Glutamatergic neuron (in vitro differentiated cells): ENCODE measurements at regions not wholly inside any gene's neighbourhood (a gene's known extent, or its start where the extent isn't known, plus 50 kb on each side); places are given as distances from the start of the nearest gene placed in this dataset.

Experiments
- DNase-seq: peaks from one replicate; pipeline ENCODE4 v3.0.0; 2022
- H3K27ac Mint-ChIP-seq: one replicate; pipeline ENCODE4 v1.8.0; 2020; ENCODE audit warnings: mild to moderate bottlenecking, mixed read lengths, inconsistent platforms; ENCODE audit not compliant: unreplicated experiment
- H3K27me3 Mint-ChIP-seq: one replicate; pipeline ENCODE4 v1.8.0; 2020; ENCODE audit warnings: mild to moderate bottlenecking, moderate library complexity, mixed read lengths, inconsistent platforms; ENCODE audit not compliant: unreplicated experiment
- H3K36me3 Mint-ChIP-seq: one replicate; pipeline ENCODE4 v1.8.0; 2020; ENCODE audit warnings: mild to moderate bottlenecking, mixed read lengths, inconsistent platforms; ENCODE audit not compliant: unreplicated experiment
- H3K4me1 Mint-ChIP-seq: one replicate; pipeline ENCODE4 v1.8.0; 2020; ENCODE audit warnings: mild to moderate bottlenecking, low read depth, mixed read lengths, inconsistent platforms; ENCODE audit not compliant: unreplicated experiment
- H3K4me3 Mint-ChIP-seq: one replicate; pipeline ENCODE4 v1.8.0; 2020; ENCODE audit warnings: mild to moderate bottlenecking, mixed read lengths, inconsistent platforms; ENCODE audit not compliant: unreplicated experiment
- H3K9me3 Mint-ChIP-seq: one replicate; pipeline ENCODE4 v1.8.0; 2020; ENCODE audit warnings: mild to moderate bottlenecking, moderate library complexity, mixed read lengths, inconsistent platforms; ENCODE audit not compliant: unreplicated experiment
- CTCF ChIP-seq: fragments of 200-600 bp; sonication (generic); IDR thresholded peaks from one replicate; pipeline ENCODE4 v1.5.0; 2021; ENCODE audit not compliant: partially characterized antibody, unreplicated experiment

DNA sequence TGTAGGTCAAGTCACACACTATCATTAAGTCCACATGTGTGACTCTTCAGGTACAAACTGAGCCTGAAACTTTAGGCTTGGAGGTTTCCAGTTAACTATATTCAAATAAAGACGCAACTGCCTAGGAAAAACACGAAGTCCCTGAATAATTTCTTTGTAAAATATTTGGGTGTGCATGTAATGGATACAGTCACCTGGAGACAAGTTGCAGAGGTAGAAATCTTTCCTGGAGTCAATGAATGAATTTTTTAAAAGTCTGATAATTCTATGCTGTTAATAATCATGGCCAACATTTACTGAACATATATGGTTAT, 132.7 kb downstream of the MTX3 start:
- peak; percentile 69 for TF ChIP-seq CTCF
- H3K4me1 Mint-ChIP-seq = no peaks in the 10 kb centered on the region
- H3K9me3 Mint-ChIP-seq = no peaks in the 10 kb centered on the region
- no peak overlapping the region for H3K4me3 Mint-ChIP-seq
- DNase-seq = no peak
- H3K36me3 Mint-ChIP-seq = no peaks in the 10 kb centered on the region
- H3K27me3 Mint-ChIP-seq = no peaks in the 10 kb centered on the region
- H3K27ac Mint-ChIP-seq = no peak overlapping the region

- TF ChIP-seq CTCF = peak; percentile 97
- Mint-ChIP-seq H3K4me1 (no peaks in the 10 kb centered on the region), H3K4me3 (no peak overlapping the region), H3K9me3 (no peaks in the 10 kb centered on the region), H3K27me3 (no peaks in the 10 kb centered on the region), H3K36me3 (no peaks in the 10 kb centered on the region), H3K27ac (no peak overlapping the region)
- DNase-seq = peak; percentile 86
These were observed 133.2 kb downstream of the MTX3 start for GRCh38 chr5:79857714-79858409.

DNA sequence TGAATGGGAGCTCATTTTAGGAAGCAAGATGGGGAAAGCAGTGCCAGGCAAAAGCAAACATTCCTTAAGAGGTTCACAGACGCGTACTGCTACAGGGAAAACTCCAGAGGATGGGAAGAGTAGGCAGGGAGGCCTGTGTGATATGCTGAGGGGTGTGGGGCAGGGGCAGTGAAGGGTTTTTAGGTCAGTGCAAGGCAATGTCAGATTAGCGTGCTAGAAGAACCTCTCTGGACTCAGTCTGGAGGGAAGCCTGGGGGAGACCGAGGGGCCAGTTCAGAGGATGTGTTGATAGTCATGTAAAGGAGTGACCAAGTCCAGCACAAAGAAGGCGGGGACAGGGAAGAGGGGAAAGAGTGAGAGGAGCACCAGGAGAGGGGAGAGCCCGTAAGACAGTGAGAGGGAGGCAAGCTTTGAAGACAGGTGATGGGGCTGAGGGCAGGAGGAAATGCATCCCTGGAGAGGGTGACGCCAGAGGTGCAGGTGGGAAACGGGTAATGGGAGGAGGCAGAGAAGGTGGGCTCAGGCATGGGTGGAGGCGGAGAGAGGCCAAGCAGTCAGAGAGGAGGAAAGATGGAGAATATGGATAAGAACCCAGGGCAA, 134.5 kb downstream of the MTX3 start:
- H3K4me1 Mint-ChIP-seq = no peaks in the 10 kb centered on the region
- no peaks in the 10 kb centered on the region for H3K9me3 Mint-ChIP-seq
- no peaks in the 10 kb centered on the region for H3K27me3 Mint-ChIP-seq
- TF ChIP-seq CTCF = no peak
- no peak overlapping the region for H3K4me3 Mint-ChIP-seq
- no peak for DNase-seq
- H3K36me3 Mint-ChIP-seq = no peaks in the 10 kb centered on the region
- H3K27ac Mint-ChIP-seq = no peak overlapping the region

GRCh38 chr5:79853676-79854418, 137.2 kb downstream of the MTX3 start:
- H3K27ac Mint-ChIP-seq = no peak overlapping the region
- H3K4me1 Mint-ChIP-seq = no peaks in the 10 kb centered on the region

More at GRCh38 chr5:79853676-79854418, 137.2 kb downstream of the MTX3 start:
- peaks cover 2% of the 10 kb centered on the region for H3K27me3 Mint-ChIP-seq
- no peaks in the 10 kb centered on the region for H3K36me3 Mint-ChIP-seq
- TF ChIP-seq CTCF = no peak
- no peaks in the 10 kb centered on the region for H3K9me3 Mint-ChIP-seq
- H3K4me3 Mint-ChIP-seq = no peak overlapping the region
- DNase-seq = no peak
